Mesenchymal stem cell (in vitro differentiated cells and primary cell): ENCODE measurements at regions not wholly inside any gene's neighbourhood (a gene's known extent, or its start where the extent isn't known, plus 50 kb on each side); places are given as distances from the start of the nearest gene placed in this dataset.

Experiments
- DNase-seq: peaks from one replicate; pipeline ENCODE4 v3.0.0-alpha.2; 2013
- H2AFZ ChIP-seq: one replicate; pipeline ENCODE4 v1.6.1; 2013; ENCODE audit warnings: low read depth, mild to moderate bottlenecking, control low read depth, inconsistent platforms, low read length, moderate library complexity
- H2AK5ac ChIP-seq: 2 replicates; pipeline ENCODE4 v1.6.1; 2013; ENCODE audit warnings: low read length, moderate library complexity, mild to moderate bottlenecking, inconsistent platforms; ENCODE audit not compliant: severe bottlenecking
- H2BK120ac ChIP-seq: one replicate; pipeline ENCODE4 v1.6.1; 2013; ENCODE audit warnings: low read depth, mild to moderate bottlenecking, inconsistent platforms, low read length, moderate library complexity
- H2BK12ac ChIP-seq, 2 experiments: one replicate each; pipeline ENCODE4 v1.6.1; 2013; ENCODE audit warnings: inconsistent platforms in 2 of 2, low read length in 2 of 2, mild to moderate bottlenecking in 2 of 2, moderate library complexity in 2 of 2, control low read depth in 1 of 2
- H2BK15ac ChIP-seq: one replicate; pipeline ENCODE4 v1.6.1; 2013; ENCODE audit warnings: mild to moderate bottlenecking, low read depth, inconsistent platforms; ENCODE audit not compliant: poor library complexity, severe bottlenecking
- H2BK5ac ChIP-seq: 2 replicates; pipeline ENCODE4 v1.6.1; 2013; ENCODE audit warnings: low read depth, mild to moderate bottlenecking, low read length, control low read depth, inconsistent platforms; ENCODE audit not compliant: poor library complexity, severe bottlenecking
- H3K14ac ChIP-seq, 2 experiments: one replicate each; pipeline ENCODE4 v1.6.1; 2013; ENCODE audit warnings: inconsistent platforms in 2 of 2, low read length in 2 of 2, control low read depth in 1 of 2, mild to moderate bottlenecking in 1 of 2, moderate library complexity in 1 of 2
- H3K18ac ChIP-seq, 2 experiments: one replicate each; pipeline ENCODE4 v1.6.1; 2013; ENCODE audit warnings: inconsistent platforms in 2 of 2, low read length in 2 of 2, control low read depth in 1 of 2, low read depth in 1 of 2, mild to moderate bottlenecking in 1 of 2
- H3K23ac ChIP-seq, 2 experiments: one replicate each; pipeline ENCODE4 v1.6.1; 2013; ENCODE audit warnings: inconsistent platforms in 2 of 2, low read length in 2 of 2, mild to moderate bottlenecking in 2 of 2, moderate library complexity in 2 of 2, control low read depth in 1 of 2
- H3K27ac ChIP-seq: 2 replicates; pipeline ENCODE4 v1.5.1; 2013; ENCODE audit warnings: mild to moderate bottlenecking, moderate library complexity, low read length, control low read depth, inconsistent platforms; ENCODE audit not compliant: poor library complexity, severe bottlenecking
- H3K27me3 ChIP-seq, 2 experiments: 2 replicates each; pipeline versions ENCODE4 v1.6.1 to v1.7.0; 2013; ENCODE audit warnings: low read length in 2 of 2, mild to moderate bottlenecking in 2 of 2, moderate library complexity in 2 of 2, control low read depth in 1 of 2, inconsistent platforms in 1 of 2; ENCODE audit not compliant: control insufficient read depth in 1 of 2, insufficient read depth in 1 of 2
- H3K36me3 ChIP-seq, 2 experiments: 2 replicates each; pipeline versions ENCODE4 v1.6.1 to v1.7.0; 2013; ENCODE audit warnings: low read length in 2 of 2, control low read depth in 1 of 2, inconsistent platforms in 1 of 2, low read depth in 1 of 2, mild to moderate bottlenecking in 1 of 2; ENCODE audit not compliant: insufficient read depth in 2 of 2, control insufficient read depth in 1 of 2
- H3K4ac ChIP-seq, 2 experiments: one replicate each; pipeline ENCODE4 v1.6.1; 2013; ENCODE audit warnings: inconsistent platforms in 2 of 2, low read length in 2 of 2, mild to moderate bottlenecking in 2 of 2, moderate library complexity in 2 of 2, control low read depth in 1 of 2, low read depth in 1 of 2
- H3K4me1 ChIP-seq: 2 replicates; pipeline ENCODE4 v1.6.1; 2013; ENCODE audit warnings: low read depth, low read length, control low read depth; ENCODE audit not compliant: control insufficient read depth, insufficient read depth
- H3K4me2 ChIP-seq: 2 replicates; pipeline ENCODE4 v1.6.1; 2013; ENCODE audit warnings: low read length, mild to moderate bottlenecking, inconsistent platforms; ENCODE audit not compliant: poor library complexity, severe bottlenecking
- H3K4me3 ChIP-seq, 2 experiments: 2 replicates each; pipeline versions ENCODE4 v1.5.1 to v1.7.0; 2013; ENCODE audit warnings: low read length in 2 of 2, mild to moderate bottlenecking in 2 of 2, control low read depth in 1 of 2, low read depth in 1 of 2; ENCODE audit not compliant: insufficient read depth in 1 of 2
- H3K79me1 ChIP-seq: replicated peaks from 2 replicates; pipeline ENCODE4 v1.6.1; 2013; ENCODE audit warnings: mild to moderate bottlenecking, control low read depth, low read length, inconsistent platforms; ENCODE audit not compliant: poor library complexity, severe bottlenecking
- H3K9ac ChIP-seq: 2 replicates; pipeline ENCODE4 v1.7.0; 2013; ENCODE audit warnings: mild to moderate bottlenecking, low read length, moderate library complexity
- H3K9me3 ChIP-seq: 2 replicates; pipeline ENCODE4 v1.7.0; 2013; ENCODE audit warnings: mild to moderate bottlenecking, low read length; ENCODE audit not compliant: control insufficient read depth
- H4K8ac ChIP-seq: one replicate; pipeline ENCODE4 v1.6.1; 2013; ENCODE audit warnings: inconsistent platforms, mild to moderate bottlenecking, low read length, moderate library complexity
- H4K91ac ChIP-seq: one replicate; pipeline ENCODE4 v1.6.1; 2013; ENCODE audit warnings: mild to moderate bottlenecking, low read length, inconsistent platforms
- WGBS: methylation state at CpG from one replicate; pipeline ENCODE4 v1.1.7; 2013; ENCODE audit warnings: mixed read lengths; 5-methylcytosine and 5-hydroxymethylcytosine counted together

GRCh38 chr10:4046712-4047354 is 261.8 kb upstream of the KLF6 start:
- Histone ChIP-seq H4K8ac (no peak overlapping the region), H2BK5ac (no peak overlapping the region), H2BK12ac (peak overlapping the region in 1 of 2 experiments; percentile 67), H3K27ac (no peak overlapping the region), H3K23ac (no peak overlapping the region), H2BK15ac (no peak overlapping the region), H3K4me1 (no peaks in the 10 kb centered on the region), H2BK120ac (no peak overlapping the region), H4K91ac (no peak overlapping the region), H3K36me3 (no peaks in the 10 kb centered on the region), H2AFZ (no peak overlapping the region), H3K4me2 (no peak overlapping the region), H2AK5ac (no peak overlapping the region), H3K79me1 (no peaks in the 10 kb centered on the region), H3K14ac (no peak overlapping the region), H3K9me3 (peaks cover 4% of the 10 kb centered on the region), H3K27me3 (no peaks in the 10 kb centered on the region), H3K18ac (no peak overlapping the region), H3K4ac (no peak overlapping the region), H3K9ac (peak overlapping the region; percentile 52), H3K4me3 (peak overlapping the region in 1 of 2 experiments; percentile 45)
- WGBS, result 98% methylated on average over 2 of the region's 7 CpGs
- DNase-seq, result no peak

- H4K8ac ChIP-seq, result no peak overlapping the region
- no peak overlapping the region for H2BK5ac ChIP-seq
- no peak overlapping the region for H4K91ac ChIP-seq
- no peak overlapping the region for H3K14ac ChIP-seq
- no peak overlapping the region for H2BK15ac ChIP-seq
- DNase-seq, result no peak
- H3K23ac ChIP-seq, result no peak overlapping the region
- no peaks in the 10 kb centered on the region for H3K79me1 ChIP-seq
- no peak overlapping the region for H3K4ac ChIP-seq
- H3K4me3 ChIP-seq, result no peak overlapping the region
- peaks cover 11% of the 10 kb centered on the region for H3K9me3 ChIP-seq
- H3K9ac ChIP-seq, result no peak overlapping the region
- H3K4me1 ChIP-seq, result no peaks in the 10 kb centered on the region
- no peaks in the 10 kb centered on the region for H3K27me3 ChIP-seq
- H3K27ac ChIP-seq, result no peak overlapping the region
- H2BK12ac ChIP-seq, result no peak overlapping the region
- H3K36me3 ChIP-seq, result no peaks in the 10 kb centered on the region
- no peak overlapping the region for H2AFZ ChIP-seq
- H3K4me2 ChIP-seq, result no peak overlapping the region
- 100% methylated on average over 3 of the region's 3 CpGs for WGBS
- no peak overlapping the region for H2BK120ac ChIP-seq
- no peak overlapping the region for H3K18ac ChIP-seq
- no peak overlapping the region for H2AK5ac ChIP-seq
Measured at GRCh38 chr10:4046030-4046429, 261.0 kb upstream of the KLF6 start.

- no peaks in the 10 kb centered on the region for H3K79me1 ChIP-seq
- H3K4me2 ChIP-seq, result no peak overlapping the region
- no peak overlapping the region for H4K91ac ChIP-seq
- no peak overlapping the region for H3K23ac ChIP-seq
- H2BK15ac ChIP-seq, result no peak overlapping the region
- no peak for DNase-seq
- no peak overlapping the region for H3K18ac ChIP-seq
- H3K27me3 ChIP-seq, result no peaks in the 10 kb centered on the region
- 94% methylated on average over 5 of the region's 7 CpGs for WGBS
- H3K27ac ChIP-seq, result no peak overlapping the region
- no peak overlapping the region for H3K4ac ChIP-seq
- no peak overlapping the region for H2AFZ ChIP-seq
- no peak overlapping the region for H2BK120ac ChIP-seq
- peaks cover 17% of the 10 kb centered on the region for H3K9me3 ChIP-seq
- no peak overlapping the region for H2AK5ac ChIP-seq
- H3K14ac ChIP-seq, result no peak overlapping the region
- no peak overlapping the region for H2BK5ac ChIP-seq
- H3K9ac ChIP-seq, result no peak overlapping the region
- no peaks in the 10 kb centered on the region for H3K36me3 ChIP-seq
- H2BK12ac ChIP-seq, result no peak overlapping the region
- no peak overlapping the region for H4K8ac ChIP-seq
- no peak overlapping the region for H3K4me3 ChIP-seq
- no peaks in the 10 kb centered on the region for H3K4me1 ChIP-seq
Measured at GRCh38 chr10:4043897-4044665, 259.1 kb upstream of the KLF6 start.

DNA sequence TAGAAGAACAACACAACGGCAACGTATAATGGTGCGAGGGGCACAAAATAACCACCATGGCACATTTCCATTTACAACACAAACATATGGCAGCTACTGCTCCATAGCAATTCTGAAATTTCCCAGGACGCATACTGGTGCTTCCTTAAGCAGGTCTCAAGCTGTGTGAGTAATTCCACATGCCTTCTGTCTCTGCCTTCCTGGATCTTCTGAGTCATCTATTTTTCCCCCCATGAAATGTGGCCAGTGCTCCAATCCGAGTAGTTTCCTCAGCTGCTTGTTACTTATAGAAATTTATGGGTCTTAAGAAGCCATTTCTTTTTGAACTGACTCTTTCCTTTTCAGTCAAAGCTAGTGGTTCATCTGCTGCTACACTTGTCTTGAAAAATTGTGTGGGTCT is 256.6 kb upstream of the KLF6 start:
- no peaks in the 10 kb centered on the region for H3K79me1 ChIP-seq
- no peak overlapping the region for H2BK5ac ChIP-seq
- H2AFZ ChIP-seq, result no peak overlapping the region
- no peak overlapping the region for H3K4me2 ChIP-seq
- no peak overlapping the region for H4K91ac ChIP-seq
- WGBS, result 98% methylated on average over 4 of the region's 5 CpGs
- no peaks in the 10 kb centered on the region for H3K36me3 ChIP-seq
- no peak overlapping the region for H2BK15ac ChIP-seq
- H3K23ac ChIP-seq, result no peak overlapping the region
- no peak overlapping the region for H2BK12ac ChIP-seq
- H2BK120ac ChIP-seq, result no peak overlapping the region
- H3K18ac ChIP-seq, result no peak overlapping the region
- no peak overlapping the region for H3K14ac ChIP-seq
- H3K9me3 ChIP-seq, result peaks cover 17% of the 10 kb centered on the region
- H3K9ac ChIP-seq, result no peak overlapping the region
- H3K27me3 ChIP-seq, result no peaks in the 10 kb centered on the region
- no peak overlapping the region for H4K8ac ChIP-seq
- H3K4ac ChIP-seq, result no peak overlapping the region
- no peak for DNase-seq
- no peak overlapping the region for H3K4me3 ChIP-seq
- no peaks in the 10 kb centered on the region for H3K4me1 ChIP-seq
- no peak overlapping the region for H3K27ac ChIP-seq
- H2AK5ac ChIP-seq, result no peak overlapping the region
